HL-60 (cell line): ENCODE measurements at regions not wholly inside any gene's neighbourhood (a gene's known extent, or its start where the extent isn't known, plus 50 kb on each side); places are given as distances from the start of the nearest gene placed in this dataset.

ENCODE experiments used
- DNase-seq, 2 experiments: peaks; one replicate each; pipeline ENCODE4 v3.0.0-alpha.2; 2010 to 2020; ENCODE audit warnings: low read depth in 1 of 2, low spot score in 1 of 2
- H3K27ac ChIP-seq: fragments of 250-450 bp; sonication (Bioruptor Pico); replicated peaks from 2 replicates; pipeline ENCODE4 v1.5.1; 2020; ENCODE audit warnings: mild to moderate bottlenecking, moderate library complexity
- H3K27me3 ChIP-seq: fragments of 250-450 bp; sonication (Bioruptor Pico); 2 replicates; pipeline ENCODE4 v1.5.1; 2021; ENCODE audit warnings: mild to moderate bottlenecking, moderate library complexity; ENCODE audit not compliant: insufficient read depth, poor library complexity, severe bottlenecking
- H3K4me3 ChIP-seq: replicated peaks from 2 replicates; pipeline ENCODE4 v1.5.1; 2011; ENCODE audit warnings: mild to moderate bottlenecking, control low read depth, low read length; ENCODE audit not compliant: insufficient read depth
- GABPA ChIP-seq: IDR thresholded peaks from 2 replicates; pipeline ENCODE4 v1.6.1; 2012; ENCODE audit warnings: low read depth
- POLR2AphosphoS5 ChIP-seq: IDR thresholded peaks from 2 replicates; pipeline ENCODE4 v1.6.1; 2012; ENCODE audit warnings: low read depth
- SPI1 ChIP-seq: IDR thresholded peaks from 2 replicates; pipeline ENCODE4 v1.6.1; 2012; ENCODE audit warnings: low read depth, mild to moderate bottlenecking, borderline replicate concordance
- TF ChIP-seq, protein P1 (sequence below): IDR thresholded peaks from 2 replicates; pipeline ENCODE4 v1.6.1; 2012; ENCODE audit warnings: low read depth; ENCODE audit not compliant: insufficient replicate concordance
- TF ChIP-seq, protein P2 (sequence below): IDR thresholded peaks from one replicate; pipeline ENCODE4 v1.5.1; 2011; ENCODE audit warnings: low read length, control low read depth, inconsistent platforms; ENCODE audit not compliant: insufficient read depth

DNA sequence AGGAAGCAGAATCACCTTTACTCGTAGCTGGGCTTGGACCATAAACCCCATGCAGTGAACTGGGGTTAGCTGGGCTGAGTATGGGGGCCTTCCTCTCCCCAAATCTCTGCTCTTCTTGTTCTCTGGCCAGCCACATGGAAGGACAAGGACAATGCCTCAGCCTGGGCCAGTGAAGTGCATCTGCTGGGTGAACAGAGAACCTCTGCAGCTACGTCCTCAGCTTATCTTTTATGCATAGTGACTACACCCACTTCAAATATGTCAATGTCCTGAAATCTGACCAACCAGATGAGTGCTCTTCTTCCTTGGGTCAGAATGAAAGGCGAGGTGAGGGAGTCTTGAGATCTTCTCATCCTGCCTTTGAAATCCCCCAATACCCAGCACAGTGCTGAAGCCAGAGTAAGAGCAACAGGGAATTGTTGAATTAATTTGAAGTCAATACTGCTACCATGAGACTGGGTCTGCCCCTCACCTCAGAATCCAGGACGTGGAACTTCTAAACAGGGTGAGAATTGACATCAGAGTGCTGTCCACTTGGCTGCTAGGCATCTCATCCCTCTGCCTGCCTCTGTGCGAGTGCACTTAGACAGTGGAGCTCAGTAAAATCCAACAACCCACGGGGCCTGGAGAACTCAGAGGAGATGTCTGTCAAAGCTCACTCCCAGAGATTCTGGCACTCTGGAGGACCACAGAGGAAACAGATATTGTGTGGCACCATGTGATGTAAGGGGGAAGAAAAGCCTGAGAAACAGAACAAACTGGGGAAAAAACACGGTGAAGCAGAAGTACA, 99.0 kb downstream of the IER5 start:
- no peak overlapping the region for H3K27ac ChIP-seq
- H3K27me3 ChIP-seq = no peaks in the 10 kb centered on the region
- TF ChIP-seq, protein P1, sequence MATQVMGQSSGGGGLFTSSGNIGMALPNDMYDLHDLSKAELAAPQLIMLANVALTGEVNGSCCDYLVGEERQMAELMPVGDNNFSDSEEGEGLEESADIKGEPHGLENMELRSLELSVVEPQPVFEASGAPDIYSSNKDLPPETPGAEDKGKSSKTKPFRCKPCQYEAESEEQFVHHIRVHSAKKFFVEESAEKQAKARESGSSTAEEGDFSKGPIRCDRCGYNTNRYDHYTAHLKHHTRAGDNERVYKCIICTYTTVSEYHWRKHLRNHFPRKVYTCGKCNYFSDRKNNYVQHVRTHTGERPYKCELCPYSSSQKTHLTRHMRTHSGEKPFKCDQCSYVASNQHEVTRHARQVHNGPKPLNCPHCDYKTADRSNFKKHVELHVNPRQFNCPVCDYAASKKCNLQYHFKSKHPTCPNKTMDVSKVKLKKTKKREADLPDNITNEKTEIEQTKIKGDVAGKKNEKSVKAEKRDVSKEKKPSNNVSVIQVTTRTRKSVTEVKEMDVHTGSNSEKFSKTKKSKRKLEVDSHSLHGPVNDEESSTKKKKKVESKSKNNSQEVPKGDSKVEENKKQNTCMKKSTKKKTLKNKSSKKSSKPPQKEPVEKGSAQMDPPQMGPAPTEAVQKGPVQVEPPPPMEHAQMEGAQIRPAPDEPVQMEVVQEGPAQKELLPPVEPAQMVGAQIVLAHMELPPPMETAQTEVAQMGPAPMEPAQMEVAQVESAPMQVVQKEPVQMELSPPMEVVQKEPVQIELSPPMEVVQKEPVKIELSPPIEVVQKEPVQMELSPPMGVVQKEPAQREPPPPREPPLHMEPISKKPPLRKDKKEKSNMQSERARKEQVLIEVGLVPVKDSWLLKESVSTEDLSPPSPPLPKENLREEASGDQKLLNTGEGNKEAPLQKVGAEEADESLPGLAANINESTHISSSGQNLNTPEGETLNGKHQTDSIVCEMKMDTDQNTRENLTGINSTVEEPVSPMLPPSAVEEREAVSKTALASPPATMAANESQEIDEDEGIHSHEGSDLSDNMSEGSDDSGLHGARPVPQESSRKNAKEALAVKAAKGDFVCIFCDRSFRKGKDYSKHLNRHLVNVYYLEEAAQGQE = no peak
- TF ChIP-seq, protein P2, sequence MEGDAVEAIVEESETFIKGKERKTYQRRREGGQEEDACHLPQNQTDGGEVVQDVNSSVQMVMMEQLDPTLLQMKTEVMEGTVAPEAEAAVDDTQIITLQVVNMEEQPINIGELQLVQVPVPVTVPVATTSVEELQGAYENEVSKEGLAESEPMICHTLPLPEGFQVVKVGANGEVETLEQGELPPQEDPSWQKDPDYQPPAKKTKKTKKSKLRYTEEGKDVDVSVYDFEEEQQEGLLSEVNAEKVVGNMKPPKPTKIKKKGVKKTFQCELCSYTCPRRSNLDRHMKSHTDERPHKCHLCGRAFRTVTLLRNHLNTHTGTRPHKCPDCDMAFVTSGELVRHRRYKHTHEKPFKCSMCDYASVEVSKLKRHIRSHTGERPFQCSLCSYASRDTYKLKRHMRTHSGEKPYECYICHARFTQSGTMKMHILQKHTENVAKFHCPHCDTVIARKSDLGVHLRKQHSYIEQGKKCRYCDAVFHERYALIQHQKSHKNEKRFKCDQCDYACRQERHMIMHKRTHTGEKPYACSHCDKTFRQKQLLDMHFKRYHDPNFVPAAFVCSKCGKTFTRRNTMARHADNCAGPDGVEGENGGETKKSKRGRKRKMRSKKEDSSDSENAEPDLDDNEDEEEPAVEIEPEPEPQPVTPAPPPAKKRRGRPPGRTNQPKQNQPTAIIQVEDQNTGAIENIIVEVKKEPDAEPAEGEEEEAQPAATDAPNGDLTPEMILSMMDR = no peak
- TF ChIP-seq POLR2AphosphoS5 = no peak
- no peak for TF ChIP-seq SPI1
- no peak for TF ChIP-seq GABPA
- DNase-seq = no peak
- no peak overlapping the region for H3K4me3 ChIP-seq

DNA sequence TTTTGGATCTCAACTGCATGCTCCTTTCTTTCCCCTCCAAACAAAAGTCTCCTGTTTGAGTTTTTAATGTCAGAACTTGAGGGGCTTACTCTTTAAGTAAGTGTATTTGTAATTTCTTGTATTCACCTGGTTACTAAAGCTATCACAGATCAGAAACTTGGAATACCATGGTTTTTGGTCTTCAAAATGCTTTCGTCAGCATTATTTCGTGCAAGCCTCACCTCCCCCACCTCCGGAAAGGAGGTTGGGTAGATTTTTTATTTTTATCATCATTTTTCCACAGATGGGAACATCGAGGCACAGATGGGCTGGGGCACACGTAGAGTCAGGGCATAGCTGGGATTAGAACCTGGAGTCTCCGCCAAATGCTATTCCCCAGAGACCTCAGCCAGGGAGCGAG, 100.7 kb downstream of the IER5 start:
- no peak overlapping the region for H3K27ac ChIP-seq
- no peak for DNase-seq
- no peak overlapping the region for H3K4me3 ChIP-seq
- no peak for TF ChIP-seq SPI1
- no peaks in the 10 kb centered on the region for H3K27me3 ChIP-seq

DNA sequence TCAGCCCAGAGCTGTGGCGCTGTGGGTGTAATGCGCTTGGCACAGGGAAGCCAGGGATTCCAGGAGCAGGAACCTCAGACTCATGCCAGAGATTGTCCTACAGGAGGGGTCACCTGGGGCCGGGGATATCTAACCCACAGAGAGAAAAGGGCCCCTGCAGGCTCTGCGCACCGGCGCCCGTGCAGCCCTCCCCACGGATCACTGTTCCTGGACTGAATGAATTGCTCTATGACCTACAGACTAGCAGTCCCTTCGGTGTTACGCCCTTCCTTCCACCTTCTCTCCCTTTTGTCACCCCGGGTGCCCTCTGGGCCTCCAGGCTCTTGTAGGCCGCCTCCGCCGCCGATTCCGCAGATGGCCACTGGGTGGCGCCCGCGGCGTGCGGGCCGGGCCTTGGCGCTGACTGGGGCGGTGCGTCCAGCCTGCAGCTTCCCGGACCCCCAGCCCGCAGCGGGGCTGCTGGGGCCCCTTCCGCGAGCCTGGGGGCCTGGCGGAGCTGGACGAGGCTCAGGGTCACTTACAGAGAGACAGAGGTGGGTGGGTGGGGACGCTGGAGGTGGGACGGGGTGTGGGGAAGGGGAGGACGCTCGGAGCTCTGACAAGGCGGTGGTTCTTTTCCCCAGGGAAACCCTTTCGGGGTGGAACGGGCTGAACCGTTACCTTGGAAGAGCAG, 101.3 kb downstream of the IER5 start:
- H3K27me3 ChIP-seq = no peaks in the 10 kb centered on the region
- peak; percentile 41 to 47 for DNase-seq
- H3K27ac ChIP-seq = no peak overlapping the region
- peak overlapping the region; percentile 14; the same call in 1 of the 2 replicates for H3K4me3 ChIP-seq
- no peak for TF ChIP-seq GABPA
- TF ChIP-seq, protein P2 = peak; percentile 88
- TF ChIP-seq, protein P1 = no peak

DNA sequence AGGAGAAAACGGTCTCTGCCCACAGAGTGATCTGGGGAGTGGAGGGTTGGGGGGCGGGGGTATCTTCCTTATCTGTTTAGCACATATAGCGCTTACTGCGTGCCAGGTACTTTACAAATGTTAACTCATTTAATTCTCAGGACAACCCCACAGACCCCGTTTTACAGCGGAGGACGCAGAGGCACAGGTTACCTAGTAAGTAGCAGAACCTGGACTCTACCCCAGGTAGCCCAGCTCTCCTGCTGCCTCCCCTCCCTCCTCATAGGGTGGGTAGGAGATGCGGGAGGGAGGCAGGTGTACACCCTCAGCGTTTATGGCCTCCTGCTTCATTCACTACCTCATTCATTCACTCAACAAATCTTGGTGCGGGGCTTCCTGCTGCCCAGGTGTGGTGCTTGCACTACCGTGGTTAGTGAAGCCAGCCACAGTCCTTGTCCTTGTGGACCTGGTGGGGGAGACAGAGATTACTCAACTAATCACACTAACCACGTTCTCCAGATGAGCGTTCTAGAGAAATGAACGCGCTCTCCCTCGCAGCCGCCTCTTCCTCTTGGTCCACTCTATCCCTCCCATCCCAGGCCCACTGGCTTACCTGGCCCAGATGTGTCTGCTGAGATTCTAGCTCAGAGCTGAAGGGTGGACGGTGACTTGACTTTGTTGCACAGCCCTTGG, 102.0 kb downstream of the IER5 start:
- no peak overlapping the region for H3K4me3 ChIP-seq
- H3K27me3 ChIP-seq = no peaks in the 10 kb centered on the region
- TF ChIP-seq, protein P1 = no peak
- TF ChIP-seq SPI1 = no peak
- DNase-seq = no peak
- H3K27ac ChIP-seq = no peak overlapping the region
